Gastroesophageal sphincter (tissue), 4 donors: ENCODE measurements at regions not wholly inside any gene's neighbourhood (a gene's known extent, or its start where the extent isn't known, plus 50 kb on each side); places are given as distances from the start of the nearest gene placed in this dataset.

Experiments
- ATAC-seq: fragments of 150-250 bp; one replicate; pipeline ENCODE4 v1.9.1; 2016; ENCODE audit warnings: mild to moderate bottlenecking, moderate library complexity
- H3K27ac ChIP-seq, 4 donors: fragments of 200-600 bp; sonication (generic) in 3 of 4; 1 replicate in 3 of 4; 2 replicates in 1 of 4; pipeline ENCODE4 v1.5.1; 2016 to 2019
- H3K27me3 ChIP-seq: fragments of 200-600 bp; sonication (generic); one replicate; pipeline ENCODE4 v1.5.1; 2019
- H3K36me3 ChIP-seq, 2 donors: fragments of 200-600 bp; sonication (generic); one replicate each; pipeline ENCODE4 v1.5.1; 2019; ENCODE audit warnings: control low read depth in 1 of 2
- H3K4me1 ChIP-seq, 3 donors: fragments of 200-600 bp; sonication (generic); 1 replicate in 2 of 3; 2 replicates in 1 of 3; pipeline ENCODE4 v1.5.1; 2016 to 2019; ENCODE audit warnings: control low read depth in 2 of 3
- H3K4me3 ChIP-seq, 2 donors: fragments of 200-600 bp; sonication (generic); one replicate each; pipeline ENCODE4 v1.5.1; 2019; ENCODE audit warnings: mild to moderate bottlenecking in 1 of 2, moderate library complexity in 1 of 2
- H3K9me3 ChIP-seq, 3 donors: fragments of 200-600 bp; sonication (generic); one replicate each; pipeline ENCODE4 v1.5.1; 2017 to 2019; ENCODE audit warnings: control low read depth in 2 of 3
- CTCF ChIP-seq, 4 experiments: fragments of 200-600 bp in 2 of 4; fragments of 450-650 bp in 2 of 4; sonication (generic) in 1 of 4; IDR thresholded peaks; one replicate each; pipeline ENCODE4 v1.5.1; 2017 to 2019; ENCODE audit warnings: antibody characterized with exemption in 4 of 4, mild to moderate bottlenecking in 2 of 4, moderate library complexity in 2 of 4
- EP300 ChIP-seq: sonication (generic); formaldehyde crosslinking; IDR thresholded peaks from one replicate; pipeline ENCODE4 v1.6.1; 2017; ENCODE audit warnings: antibody characterized with exemption, mild to moderate bottlenecking
- POLR2A ChIP-seq, 2 donors: fragments of 450-650 bp; IDR thresholded peaks; one replicate each; pipeline ENCODE4 v1.6.1; 2017; ENCODE audit warnings: antibody characterized with exemption in 2 of 2, mild to moderate bottlenecking in 2 of 2, moderate library complexity in 1 of 2
- POLR2AphosphoS5 ChIP-seq: sonication (generic); formaldehyde crosslinking; IDR thresholded peaks from one replicate; pipeline ENCODE4 v1.6.1; 2017; ENCODE audit warnings: antibody characterized with exemption
- WGBS, 2 donors: methylation state at CpG; one replicate each; pipeline ENCODE4 v1.1.5; 2018; ENCODE audit warnings: low coverage in 1 of 2; 5-methylcytosine and 5-hydroxymethylcytosine counted together

DNA sequence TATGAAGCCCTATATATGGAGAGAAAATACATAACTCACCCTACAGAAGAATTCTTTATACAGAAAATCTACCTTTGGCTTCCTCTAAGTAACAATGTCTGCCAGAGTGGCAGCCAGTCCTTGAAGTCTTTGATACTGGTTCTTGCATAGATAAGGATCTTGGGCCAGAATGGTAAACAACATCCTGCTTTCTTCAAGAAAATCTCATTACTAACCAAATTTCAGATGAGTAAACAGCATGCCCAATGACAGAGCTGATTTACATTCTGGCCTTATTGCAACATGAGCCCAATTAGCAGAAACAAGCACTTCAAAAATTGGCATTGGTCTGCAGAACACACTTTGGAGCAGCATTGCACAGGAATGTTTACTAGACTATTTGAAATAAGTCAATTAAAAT lies 336.5 kb upstream of the ST6GAL2 start:
- no peak for TF ChIP-seq POLR2A (IDR thresholded peaks at IDR 0.05)
- Histone ChIP-seq H3K27ac (no peak overlapping the region), H3K9me3 (no peaks in the 10 kb centered on the region), H3K4me3 (no peak overlapping the region), H3K36me3 (no peaks in the 10 kb centered on the region), H3K27me3 (no peaks in the 10 kb centered on the region), H3K4me1 (no peaks in the 10 kb centered on the region)
- ATAC-seq, result no peak

GRCh38 chr2:107235491-107236254 lies 349.7 kb upstream of the ST6GAL2 start:
- Histone ChIP-seq H3K4me1 (no peaks in the 10 kb centered on the region), H3K4me3 (no peak overlapping the region), H3K27me3 (peaks cover 3% of the 10 kb centered on the region), H3K36me3 (no peaks in the 10 kb centered on the region), H3K27ac (no peak overlapping the region), H3K9me3 (no peaks in the 10 kb centered on the region)
- no peak for ATAC-seq
- WGBS, 2 donors, result 60% methylated on average over 1 of the region's 5 CpGs; no CpG with 5 or more reads in 1 of the 2 donors
- TF ChIP-seq CTCF (IDR thresholded peaks at IDR 0.05) (no peak), POLR2A (IDR thresholded peaks at IDR 0.05) (no peak), EP300 (no peak), POLR2AphosphoS5 (no peak)

GRCh38 chr2:107242811-107243210 lies 356.8 kb upstream of the ST6GAL2 start:
- H3K9me3 ChIP-seq, result no peaks in the 10 kb centered on the region

GRCh38 chr2:107248932-107249331 lies 363.0 kb upstream of the ST6GAL2 start:
- Histone ChIP-seq H3K4me1 (no peaks in the 10 kb centered on the region), H3K4me3 (no peak overlapping the region), H3K9me3 (no peaks in the 10 kb centered on the region), H3K27ac (no peak overlapping the region), H3K27me3 (no peaks in the 10 kb centered on the region), H3K36me3 (no peaks in the 10 kb centered on the region)
- no peak for ATAC-seq
- TF ChIP-seq POLR2A (IDR thresholded peaks at IDR 0.05) (no peak), EP300 (no peak), POLR2AphosphoS5 (no peak), CTCF (IDR thresholded peaks at IDR 0.05) (no peak)
- 100% methylated on average over 1 of the region's 1 CpG; no CpG with 5 or more reads in 1 of the 2 donors for WGBS, 2 donors

More at GRCh38 chr2:107242811-107243210, 356.8 kb upstream of the ST6GAL2 start:
- Histone ChIP-seq H3K4me1 (no peaks in the 10 kb centered on the region), H3K27me3 (no peaks in the 10 kb centered on the region), H3K36me3 (no peaks in the 10 kb centered on the region), H3K27ac (no peak overlapping the region), H3K4me3 (no peak overlapping the region)
- TF ChIP-seq POLR2AphosphoS5, result no peak
- no peak for TF ChIP-seq EP300
- no peak for TF ChIP-seq CTCF (IDR thresholded peaks at IDR 0.05)
- no peak for TF ChIP-seq POLR2A (IDR thresholded peaks at IDR 0.05)
- no peak for ATAC-seq
- 75 to 83% methylated on average over 1 of the region's 1 CpG for WGBS, 2 donors

DNA sequence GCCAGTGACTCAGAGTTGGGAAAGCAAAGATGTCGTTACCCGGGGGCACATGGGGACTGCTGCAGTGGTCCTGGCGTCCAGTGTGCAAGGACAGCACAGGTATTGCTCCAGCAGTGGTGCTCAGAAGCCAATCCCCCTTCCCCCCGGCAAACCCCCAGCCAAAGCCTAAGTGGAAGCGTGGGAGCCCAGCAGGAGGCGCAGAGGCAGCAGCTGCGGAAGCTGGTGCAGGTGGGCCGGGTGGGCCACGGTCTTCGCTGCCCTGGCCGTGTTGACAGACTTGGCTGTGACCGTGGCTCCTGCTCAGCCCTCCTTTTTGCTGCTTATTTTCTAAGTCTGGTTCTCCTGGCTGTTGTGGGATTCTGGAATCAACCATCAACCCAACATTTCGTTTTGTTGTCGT lies 369.8 kb upstream of the ST6GAL2 start:
- Histone ChIP-seq H3K4me3 (no peak overlapping the region), H3K27me3 (no peaks in the 10 kb centered on the region), H3K27ac (no peak overlapping the region), H3K4me1 (no peaks in the 10 kb centered on the region), H3K36me3 (no peaks in the 10 kb centered on the region), H3K9me3 (no peaks in the 10 kb centered on the region)
- TF ChIP-seq CTCF (IDR thresholded peaks at IDR 0.05) (no peak), EP300 (no peak), POLR2AphosphoS5 (no peak), POLR2A (IDR thresholded peaks at IDR 0.05) (no peak)
- ATAC-seq, result no peak
- WGBS, 2 donors, result 96% methylated on average over 5 of the region's 14 CpGs; no CpG with 5 or more reads in 1 of the 2 donors
